ENCODE measurements at regions not wholly inside any gene's neighbourhood (a gene's known extent, or its start where the extent isn't known, plus 50 kb on each side); places are given as distances from the start of the nearest gene placed in this dataset.

DNA sequence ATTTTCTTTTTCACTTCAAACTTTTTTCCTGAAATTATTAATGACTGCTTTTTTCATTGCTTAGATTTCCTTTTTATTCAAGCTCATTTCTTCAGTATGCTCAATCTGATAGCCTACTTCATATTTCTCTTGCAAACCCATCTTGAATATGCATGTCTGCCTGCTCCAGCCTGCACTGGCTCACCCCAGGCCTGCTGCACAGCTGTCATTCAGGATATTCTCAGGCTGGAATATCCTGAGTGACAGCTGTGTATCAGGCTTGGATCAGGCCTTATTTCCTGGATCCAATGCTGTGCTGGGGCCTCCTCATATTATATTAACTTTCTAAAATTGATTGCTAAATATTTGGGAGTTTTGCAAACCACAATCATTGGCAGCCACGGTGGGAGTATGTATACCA, 120.2 kb upstream of the TNS3 start:
- H3K4me2 ChIP-seq (ENCODE audit: low read depth, low read length): no peak overlapping the region
- H3K4me1 ChIP-seq (ENCODE audit: insufficient read depth, low read length): peaks cover 17% of the 10 kb centered on the region; the same call in 1 of the 2 replicates
- 55% methylated on average over 1 of the region's 1 CpG for WGBS (ENCODE audit: low lambda C conversion rate)
- H3K27me3 ChIP-seq (ENCODE audit: control insufficient read depth in 1 of 2, insufficient read depth in 2 of 2, low read length in 2 of 2): no peaks in the 10 kb centered on the region
- in situ Hi-C loops (cut with HindIII; ENCODE audit: extremely low pct_ligation_motif_present, low pct_unique_long_range_greater_than_20kb) (no loop called here), intact Hi-C loops (cut with micrococcal nuclease; ENCODE audit: unreplicated experiment) (no loop called here)
- no peaks in the 10 kb centered on the region for H3K79me2 ChIP-seq (ENCODE audit: insufficient read depth, low read length)
- DNase-seq (ENCODE audit: low spot score) (no peak), FAIRE-seq (no peak), ATAC-seq (no peak)
- H3K9ac ChIP-seq (ENCODE audit: insufficient read depth, low read depth, low read length): no peak overlapping the region
- ChIA-PET POLR2A (no interaction called here), CTCF (ENCODE audit: low intra/inter-chr PET ratio, low total read pairs) (no interaction called here)
- no peaks in the 10 kb centered on the region for H4K20me1 ChIP-seq (ENCODE audit: insufficient read depth, low read length)
- no peaks in the 10 kb centered on the region for H3K36me3 ChIP-seq (replicated peaks in 1 of 2; ENCODE audit: control insufficient read depth in 1 of 2, insufficient read depth in 2 of 2, low read length in 2 of 2)
- no peak overlapping the region for H3K27ac ChIP-seq (ENCODE audit: extremely low read length, insufficient read depth, low read length)
- H2AFZ ChIP-seq (ENCODE audit: low read length): no peak overlapping the region
- no peak overlapping the region for H3K4me3 ChIP-seq (replicated peaks in 1 of 3; ENCODE audit: insufficient read depth in 1 of 3, low read depth in 2 of 3, low read length in 3 of 3)
- no peaks in the 10 kb centered on the region for H3K9me3 ChIP-seq (ENCODE audit: low read length)
- BruUV-seq (replicated peaks): no TSS peak
- TF ChIP-seq RFXAP (CRISPR knock-in tag; IDR thresholded peaks at IDR 0.05; ENCODE audit: borderline replicate concordance) (no peak), ZXDC (CRISPR knock-in tag; IDR thresholded peaks at IDR 0.05) (no peak), SP140L (CRISPR knock-in tag; IDR thresholded peaks at IDR 0.05; ENCODE audit: borderline replicate concordance) (no peak), ZSCAN31 (CRISPR knock-in tag; IDR thresholded peaks at IDR 0.05; ENCODE audit: low read depth) (no peak), DRAP1 (CRISPR knock-in tag; IDR thresholded peaks at IDR 0.05) (no peak), SIN3A (IDR thresholded peaks at IDR 0.05; ENCODE audit: borderline replicate concordance, low read depth, low read length) (no peak), ZNF251 (CRISPR knock-in tag; IDR thresholded peaks at IDR 0.05) (no peak), XRCC5 (optimal IDR thresholded peaks at IDR 0.05; ENCODE audit: low read length) (no peak), ZNF362 (CRISPR knock-in tag; IDR thresholded peaks at IDR 0.05; ENCODE audit: borderline replicate concordance) (no peak), MAFG (CRISPR knock-in tag; IDR thresholded peaks at IDR 0.05) (no peak), ZNF564 (CRISPR knock-in tag; IDR thresholded peaks at IDR 0.05) (no peak), KDM6A (CRISPR knock-in tag; IDR thresholded peaks at IDR 0.05; ENCODE audit: low read depth) (no peak), STAG1 (CRISPR knock-in tag; IDR thresholded peaks at IDR 0.05) (no peak), TCF7 (IDR thresholded peaks at IDR 0.05; ENCODE audit: low read depth) (no peak)
- TF ChIP-seq, protein P1, sequence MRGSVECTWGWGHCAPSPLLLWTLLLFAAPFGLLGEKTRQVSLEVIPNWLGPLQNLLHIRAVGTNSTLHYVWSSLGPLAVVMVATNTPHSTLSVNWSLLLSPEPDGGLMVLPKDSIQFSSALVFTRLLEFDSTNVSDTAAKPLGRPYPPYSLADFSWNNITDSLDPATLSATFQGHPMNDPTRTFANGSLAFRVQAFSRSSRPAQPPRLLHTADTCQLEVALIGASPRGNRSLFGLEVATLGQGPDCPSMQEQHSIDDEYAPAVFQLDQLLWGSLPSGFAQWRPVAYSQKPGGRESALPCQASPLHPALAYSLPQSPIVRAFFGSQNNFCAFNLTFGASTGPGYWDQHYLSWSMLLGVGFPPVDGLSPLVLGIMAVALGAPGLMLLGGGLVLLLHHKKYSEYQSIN (CRISPR knock-in tag; IDR thresholded peaks at IDR 0.05; ENCODE audit: borderline replicate concordance): no peak
- TF ChIP-seq, protein P2, sequence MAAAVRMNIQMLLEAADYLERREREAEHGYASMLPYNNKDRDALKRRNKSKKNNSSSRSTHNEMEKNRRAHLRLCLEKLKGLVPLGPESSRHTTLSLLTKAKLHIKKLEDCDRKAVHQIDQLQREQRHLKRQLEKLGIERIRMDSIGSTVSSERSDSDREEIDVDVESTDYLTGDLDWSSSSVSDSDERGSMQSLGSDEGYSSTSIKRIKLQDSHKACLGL (CRISPR knock-in tag; IDR thresholded peaks at IDR 0.05): no peak
- TF ChIP-seq, protein P3, sequence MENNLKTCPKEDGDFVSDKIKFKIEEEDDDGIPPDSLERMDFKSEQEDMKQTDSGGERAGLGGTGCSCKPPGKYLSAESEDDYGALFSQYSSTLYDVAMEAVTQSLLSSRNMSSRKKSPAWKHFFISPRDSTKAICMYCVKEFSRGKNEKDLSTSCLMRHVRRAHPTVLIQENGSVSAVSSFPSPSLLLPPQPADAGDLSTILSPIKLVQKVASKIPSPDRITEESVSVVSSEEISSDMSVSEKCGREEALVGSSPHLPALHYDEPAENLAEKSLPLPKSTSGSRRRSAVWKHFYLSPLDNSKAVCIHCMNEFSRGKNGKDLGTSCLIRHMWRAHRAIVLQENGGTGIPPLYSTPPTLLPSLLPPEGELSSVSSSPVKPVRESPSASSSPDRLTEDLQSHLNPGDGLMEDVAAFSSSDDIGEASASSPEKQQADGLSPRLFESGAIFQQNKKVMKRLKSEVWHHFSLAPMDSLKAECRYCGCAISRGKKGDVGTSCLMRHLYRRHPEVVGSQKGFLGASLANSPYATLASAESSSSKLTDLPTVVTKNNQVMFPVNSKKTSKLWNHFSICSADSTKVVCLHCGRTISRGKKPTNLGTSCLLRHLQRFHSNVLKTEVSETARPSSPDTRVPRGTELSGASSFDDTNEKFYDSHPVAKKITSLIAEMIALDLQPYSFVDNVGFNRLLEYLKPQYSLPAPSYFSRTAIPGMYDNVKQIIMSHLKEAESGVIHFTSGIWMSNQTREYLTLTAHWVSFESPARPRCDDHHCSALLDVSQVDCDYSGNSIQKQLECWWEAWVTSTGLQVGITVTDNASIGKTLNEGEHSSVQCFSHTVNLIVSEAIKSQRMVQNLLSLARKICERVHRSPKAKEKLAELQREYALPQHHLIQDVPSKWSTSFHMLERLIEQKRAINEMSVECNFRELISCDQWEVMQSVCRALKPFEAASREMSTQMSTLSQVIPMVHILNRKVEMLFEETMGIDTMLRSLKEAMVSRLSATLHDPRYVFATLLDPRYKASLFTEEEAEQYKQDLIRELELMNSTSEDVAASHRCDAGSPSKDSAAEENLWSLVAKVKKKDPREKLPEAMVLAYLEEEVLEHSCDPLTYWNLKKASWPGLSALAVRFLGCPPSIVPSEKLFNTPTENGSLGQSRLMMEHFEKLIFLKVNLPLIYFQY (CRISPR knock-in tag; IDR thresholded peaks at IDR 0.05; ENCODE audit: borderline replicate concordance): no peak

All from HepG2 (cell line).